GM19455 (cell line): ENCODE measurements at regions not wholly inside any gene's neighbourhood (a gene's known extent, or its start where the extent isn't known, plus 50 kb on each side); places are given as distances from the start of the nearest gene placed in this dataset.
"Not testable (repeated sequence)": the region's sequence is repeated elsewhere in the genome, so short reads cannot be mapped to it uniquely, and the experiment has no call there.

ENCODE experiments used
- ATAC-seq: cut with Tn5 transposase; IDR thresholded peaks from one replicate; pipeline ENCODE4 v1.9.1; 2021; ENCODE audit not compliant: unreplicated experiment

- no peak for ATAC-seq
These were observed 160.7 kb downstream of the LEPR start for GRCh38 chr1:65581119-65581518.

DNA sequence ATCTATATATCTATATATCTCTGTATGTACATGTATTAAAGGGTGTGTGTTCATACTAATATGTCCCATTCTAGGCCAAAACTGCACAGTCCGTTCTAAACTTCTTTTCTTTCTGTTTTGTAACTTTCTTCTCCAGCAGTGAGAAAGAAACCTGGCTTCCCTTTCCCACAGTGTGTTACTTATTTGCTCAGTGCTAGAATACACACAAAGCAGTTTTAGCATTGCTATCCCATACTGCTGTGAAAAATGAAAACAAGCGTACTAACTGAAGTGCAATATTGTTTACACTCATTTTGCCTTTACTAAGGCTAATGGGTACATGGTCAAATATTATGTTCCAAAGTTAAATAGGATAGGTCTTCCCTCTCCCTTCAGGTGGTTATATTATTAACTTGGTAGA lies 163.9 kb downstream of the LEPR start:
- no peak for ATAC-seq

DNA sequence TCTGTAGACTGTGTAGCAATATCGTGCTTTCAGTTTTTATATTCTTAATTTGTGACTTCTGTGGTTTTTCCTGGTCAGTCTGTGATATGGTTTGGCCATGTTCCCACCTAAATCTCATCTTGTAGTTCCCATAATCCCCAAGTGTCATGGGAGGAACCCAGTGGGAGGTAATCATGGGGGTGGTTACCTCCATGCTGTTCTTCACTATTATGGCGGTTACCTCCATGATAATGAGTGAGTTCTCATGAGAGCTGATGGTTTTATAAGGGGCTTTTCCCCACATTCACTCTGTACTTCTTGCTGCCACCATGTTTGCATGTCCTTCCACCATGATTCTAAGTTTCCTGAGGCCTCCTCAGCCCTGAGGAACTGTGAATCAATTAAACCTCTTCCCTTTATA lies 169.8 kb downstream of the LEPR start:
- ATAC-seq: no peak

- no peak for ATAC-seq
These were observed 173.0 kb downstream of the LEPR start for GRCh38 chr1:65593516-65593915.

GRCh38 chr1:65595724-65596123 lies 175.3 kb downstream of the LEPR start:
- ATAC-seq: no peak

- no peak for ATAC-seq
These were observed 176.3 kb downstream of the LEPR start for GRCh38 chr1:65596768-65597167.

GRCh38 chr1:65605621-65606020 lies 185.2 kb downstream of the LEPR start:
- no peak for ATAC-seq

DNA sequence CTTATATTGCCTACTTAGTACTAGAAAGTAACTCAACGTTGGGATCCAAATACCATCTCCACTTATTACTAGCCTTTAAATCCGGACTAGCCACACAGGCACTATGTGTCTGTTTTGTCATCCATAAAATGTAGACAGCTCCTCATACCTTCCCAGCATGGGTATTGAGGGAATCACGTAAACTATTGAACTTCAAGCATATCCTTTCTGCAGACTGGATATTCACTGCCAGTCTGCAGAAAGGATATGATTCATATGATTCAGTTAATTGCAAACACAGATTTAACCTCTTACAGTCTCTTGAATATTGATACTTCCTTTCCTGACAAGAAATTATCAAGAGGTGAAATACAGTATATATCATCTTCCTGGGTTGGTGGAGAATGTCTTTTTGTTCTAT lies 186.0 kb downstream of the LEPR start:
- ATAC-seq: no peak

DNA sequence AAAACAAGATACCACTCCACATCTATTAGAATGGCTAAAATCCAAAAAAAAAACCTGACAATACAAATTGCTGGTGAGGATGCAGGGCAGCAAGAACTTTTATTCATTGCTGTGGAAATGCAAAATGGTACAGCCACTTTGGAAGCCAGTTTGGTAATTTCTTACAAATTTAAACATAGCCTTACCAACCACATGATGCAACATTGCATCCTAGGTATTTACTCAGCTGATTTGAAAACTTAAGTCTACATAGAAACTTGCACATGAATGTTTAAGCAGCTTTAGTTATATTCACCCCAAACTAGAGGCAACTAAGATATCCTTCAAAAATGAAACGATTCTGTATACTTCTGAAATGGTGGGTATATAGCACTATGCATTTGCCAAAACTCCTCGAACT lies 178.8 kb upstream of the PDE4B start:
- no peak for ATAC-seq

DNA sequence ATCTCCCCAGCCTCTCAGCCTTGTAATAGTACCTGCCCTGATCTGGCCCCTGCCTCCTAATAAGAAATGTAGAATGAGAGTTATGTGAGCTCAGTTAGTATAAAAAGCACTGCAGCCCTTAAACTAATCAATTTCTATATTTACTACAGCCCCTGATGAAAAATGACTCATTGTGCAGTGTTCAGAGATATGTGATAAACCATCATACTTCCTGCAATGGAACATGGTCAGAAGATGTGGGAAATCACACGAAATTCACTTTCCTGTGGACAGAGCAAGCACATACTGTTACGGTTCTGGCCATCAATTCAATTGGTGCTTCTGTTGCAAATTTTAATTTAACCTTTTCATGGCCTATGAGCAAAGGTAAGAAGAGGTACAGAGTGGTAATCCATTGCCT lies 176.8 kb upstream of the PDE4B start:
- ATAC-seq: no peak

- ATAC-seq: not testable (repeated sequence)
These were observed 171.0 kb upstream of the PDE4B start for GRCh38 chr1:65621721-65622120.

DNA sequence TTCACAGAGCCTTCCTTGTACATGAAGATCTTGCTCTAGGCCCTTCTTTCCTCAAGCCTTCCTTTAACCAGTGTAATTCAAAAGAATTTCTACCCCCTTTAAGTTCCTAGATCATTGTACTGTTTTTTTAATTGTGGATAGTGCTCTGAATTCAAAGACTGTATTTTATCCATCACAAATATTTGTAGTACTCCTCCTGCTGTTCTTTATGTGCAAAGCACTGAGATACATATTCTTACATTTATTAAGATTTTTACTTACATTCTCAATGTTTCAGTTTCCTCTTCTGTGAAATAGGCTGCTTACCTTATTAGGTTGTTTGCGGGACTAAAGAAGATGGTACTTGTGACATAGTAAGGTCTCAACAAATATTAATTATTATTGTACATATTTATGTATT lies 168.8 kb upstream of the PDE4B start:
- no peak for ATAC-seq

DNA sequence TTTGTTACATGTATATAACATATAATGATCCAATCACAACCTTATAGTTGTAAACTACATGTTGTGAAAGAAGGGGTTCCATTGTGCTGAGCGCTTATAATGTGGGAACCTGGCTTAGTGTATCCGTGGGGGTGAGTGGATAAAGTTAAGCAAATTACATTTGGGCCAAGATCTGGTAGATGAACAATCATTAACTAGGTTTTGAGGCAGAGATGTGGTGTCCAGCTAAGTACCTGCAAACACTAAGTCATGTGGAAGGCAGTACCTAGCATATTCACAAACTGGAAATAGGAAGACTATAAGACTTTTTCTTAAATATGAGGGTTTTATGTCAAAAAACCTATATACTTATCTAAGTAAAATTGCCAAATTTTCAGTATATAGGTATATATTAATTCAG lies 167.2 kb upstream of the PDE4B start:
- no peak for ATAC-seq

DNA sequence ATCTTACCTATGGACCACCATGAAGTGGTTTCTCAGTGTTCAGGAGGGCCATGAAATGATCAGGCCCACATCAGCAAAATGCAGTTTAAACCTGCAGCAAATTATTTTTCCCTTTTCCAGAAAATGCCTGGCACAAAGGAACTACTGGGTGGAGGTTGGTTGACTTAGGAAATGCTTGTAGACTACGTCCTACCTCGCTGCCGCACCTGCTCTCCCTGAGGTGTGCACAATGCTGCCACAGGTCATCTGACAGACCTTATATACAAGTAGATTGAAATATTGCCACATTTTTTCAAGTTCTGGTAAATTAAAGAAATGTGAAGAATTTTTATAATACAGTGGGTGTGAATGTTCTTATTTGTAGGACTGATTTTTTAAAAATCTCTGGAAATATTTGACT lies 166.7 kb upstream of the PDE4B start:
- ATAC-seq: no peak

- no peak for ATAC-seq
These were observed 162.9 kb upstream of the PDE4B start for GRCh38 chr1:65629788-65630187.

- no peak for ATAC-seq
These were observed 161.8 kb upstream of the PDE4B start for GRCh38 chr1:65630855-65631254.

- ATAC-seq: no peak
These were observed 160.5 kb upstream of the PDE4B start for GRCh38 chr1:65632235-65632634.

GRCh38 chr1:65640046-65640445 lies 152.6 kb upstream of the PDE4B start:
- no peak for ATAC-seq

DNA sequence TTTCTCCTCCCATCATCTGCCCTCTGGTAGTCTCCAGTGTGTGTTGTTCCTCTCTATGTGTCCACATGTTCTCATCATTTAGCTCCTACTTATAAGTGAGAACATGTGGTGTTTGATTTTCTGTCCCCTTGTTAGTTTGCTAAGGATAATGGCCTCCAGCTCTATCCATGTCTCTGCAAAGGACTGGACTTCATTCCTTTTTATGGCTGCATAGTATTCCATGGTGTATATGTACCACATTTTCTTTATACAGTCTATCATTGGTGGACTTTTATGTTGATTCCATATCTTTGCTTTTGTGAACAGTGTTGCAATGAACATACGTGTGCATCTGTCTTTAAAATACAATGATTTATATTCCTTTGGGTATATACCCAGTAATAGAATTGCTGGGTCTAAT lies 143.5 kb upstream of the PDE4B start:
- not testable (repeated sequence) for ATAC-seq

DNA sequence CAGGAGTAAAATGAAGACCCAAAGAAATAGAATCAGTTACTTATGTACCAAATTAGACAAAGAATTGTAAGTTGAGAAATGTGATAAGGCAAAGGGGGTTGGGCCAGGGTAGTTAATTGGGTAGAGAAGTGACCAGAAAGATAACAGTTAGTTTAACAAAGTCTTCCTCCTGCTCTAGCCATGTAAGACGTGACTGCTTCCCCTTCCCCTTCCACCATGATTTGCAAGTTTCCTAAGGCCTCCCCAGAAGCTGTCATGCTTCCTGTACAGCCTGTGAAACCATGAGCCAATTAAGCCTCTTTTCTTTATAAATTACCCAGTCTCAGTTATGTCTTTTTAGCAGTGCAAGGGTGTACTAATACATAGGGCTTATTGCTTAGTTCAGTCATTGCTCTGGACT lies 142.0 kb upstream of the PDE4B start:
- ATAC-seq: no peak

DNA sequence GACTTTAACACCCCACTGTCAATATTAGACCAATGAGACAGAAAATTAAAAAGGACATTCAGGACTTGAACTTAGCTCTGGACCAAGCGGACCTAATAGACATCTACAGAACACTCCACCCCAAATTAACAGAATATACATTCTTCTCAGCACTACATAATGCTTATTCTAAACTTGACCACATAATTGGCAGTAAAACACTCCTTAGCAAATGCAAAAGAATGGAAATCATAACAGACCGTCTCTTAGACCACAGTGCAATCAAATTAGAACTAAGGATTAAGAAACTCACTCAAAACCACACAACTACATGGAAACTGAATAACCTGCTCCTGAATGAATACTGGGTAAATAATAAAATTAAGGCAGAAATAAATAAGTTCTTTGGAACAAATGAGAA lies 138.2 kb upstream of the PDE4B start:
- ATAC-seq: not testable (repeated sequence)

GRCh38 chr1:65657609-65658008 lies 135.1 kb upstream of the PDE4B start:
- not testable (repeated sequence) for ATAC-seq

DNA sequence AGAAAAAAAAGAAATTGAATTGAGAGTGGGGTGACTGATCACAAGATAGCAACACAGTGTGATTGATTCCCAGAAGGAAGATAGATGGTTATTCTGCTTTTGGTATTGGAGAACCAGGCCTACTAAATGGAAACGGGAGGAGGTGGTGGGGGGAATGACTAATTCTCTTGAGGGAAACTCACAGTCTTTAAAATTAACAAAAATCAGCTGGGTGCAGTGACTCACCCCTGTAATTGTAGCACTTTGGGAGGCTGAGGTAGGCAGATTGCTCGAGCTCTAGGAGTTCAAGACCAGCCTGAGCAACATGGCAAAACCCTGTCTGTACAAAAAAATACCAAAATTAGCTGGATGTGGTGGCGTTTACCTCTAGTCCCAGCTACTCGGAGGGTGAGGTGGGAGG lies 134.6 kb upstream of the PDE4B start:
- ATAC-seq: no peak

DNA sequence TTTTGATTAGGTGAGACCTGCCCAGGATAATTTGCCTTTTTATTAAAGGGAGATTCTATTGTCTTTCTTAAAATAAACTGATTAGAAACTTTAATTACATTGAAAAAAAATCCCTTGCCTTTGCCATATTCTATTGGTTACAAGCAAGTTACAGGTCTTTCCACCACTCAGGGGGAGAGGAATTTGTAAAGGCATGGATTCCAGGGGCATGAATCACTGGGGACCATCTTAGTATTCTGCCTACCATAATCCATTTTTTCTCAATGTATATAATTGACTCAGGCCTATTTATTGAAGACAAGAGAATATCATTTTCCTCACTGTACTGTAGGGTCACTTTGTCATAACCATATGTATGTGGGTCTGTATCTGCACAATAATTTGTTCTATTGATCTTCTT lies 124.3 kb upstream of the PDE4B start:
- no peak for ATAC-seq
